ENCODE measurements at regions not wholly inside any gene's neighbourhood (a gene's known extent, or its start where the extent isn't known, plus 50 kb on each side); places are given as distances from the start of the nearest gene placed in this dataset.

GRCh38 chr10:118809357-118810220, 54.8 kb upstream of the CACUL1 start (continued):
- TF ChIP-seq ZBTB33 (IDR thresholded peaks at IDR 0.05; ENCODE audit: extremely low read depth, insufficient replicate concordance, low read length) (no peak), RAD21 (IDR thresholded peaks at IDR 0.05; ENCODE audit: low read depth) (no peak), JUND (IDR thresholded peaks at IDR 0.05) (no peak), POLR2AphosphoS5 (IDR thresholded peaks at IDR 0.05; ENCODE audit: low read depth, low read length) (no peak)

GRCh38 chr10:118810796-118811505, 56.2 kb upstream of the CACUL1 start:
- BruUV-seq (replicated peaks) = no TSS peak
- H3K4me1 ChIP-seq (ENCODE audit: control insufficient read depth in 1 of 2, insufficient read depth in 2 of 2, low read length in 2 of 2) = peaks cover 0 to 12% of the 10 kb centered on the region in 2 experiments; a peak in 2 of 4 replicates
- H2AFZ ChIP-seq (ENCODE audit: low read depth, low read length, poor library complexity, severe bottlenecking) = no peak overlapping the region
- ATAC-seq (no peak), DNase-seq (ENCODE audit: low read depth, low spot score) (no peak)
- no peak overlapping the region for H3K4me3 ChIP-seq (replicated peaks in 1 of 2; ENCODE audit: low read depth in 1 of 2, low read length in 2 of 2)
- no peaks in the 10 kb centered on the region for H3K9me3 ChIP-seq (ENCODE audit: control insufficient read depth in 1 of 2, insufficient read depth in 1 of 2, low read depth in 1 of 2, low read length in 2 of 2)
- no peaks in the 10 kb centered on the region for H3K79me2 ChIP-seq (ENCODE audit: insufficient read depth, low read length)
- RAD21 ChIA-PET (ENCODE audit: low non-redundant PET in 1 of 2, low total read pairs in 2 of 2, uncharacterized antibody in 2 of 2, unreplicated experiment in 2 of 2) = no interaction called here
- H3K27me3 ChIP-seq (ENCODE audit: insufficient read depth, low read length) = no peaks in the 10 kb centered on the region
- CTCF ChIA-PET = no interaction called here
- H4K20me1 ChIP-seq (ENCODE audit: insufficient read depth) = no peaks in the 10 kb centered on the region
- H3K9ac ChIP-seq (ENCODE audit: low read length) = no peak overlapping the region
- intact Hi-C loops (cut with micrococcal nuclease) = no loop called here
- H3K4me2 ChIP-seq (ENCODE audit: low read length) = no peak overlapping the region
- POLR2A ChIA-PET = no interaction called here
- H3K9me2 ChIP-seq (ENCODE audit: insufficient read depth) = no peaks in the 10 kb centered on the region
- TF ChIP-seq EZH2phosphoT487 (IDR thresholded peaks at IDR 0.05; ENCODE audit: borderline replicate concordance) (no peak), ZNF274 (IDR thresholded peaks at IDR 0.05; ENCODE audit: low read depth, low read length) (no peak), YY1 (IDR thresholded peaks at IDR 0.05; ENCODE audit: extremely low read depth, insufficient replicate concordance, low read depth, low read length) (no peak), POLR2AphosphoS5 (IDR thresholded peaks at IDR 0.05; ENCODE audit: low read depth, low read length) (no peak), CTCF (IDR thresholded peaks at IDR 0.05 in 2 of 3, conservative IDR thresholded peaks at IDR 0.05 in 1 of 3; ENCODE audit: borderline replicate concordance in 1 of 3, insufficient read depth in 1 of 3, low read depth in 2 of 3, low read length in 2 of 3) (no peak), ELF1 (IDR thresholded peaks at IDR 0.05; ENCODE audit: borderline replicate concordance, low read depth) (no peak), ZBTB33 (IDR thresholded peaks at IDR 0.05; ENCODE audit: extremely low read depth, insufficient replicate concordance, low read length) (no peak), CBX3 (IDR thresholded peaks at IDR 0.05; ENCODE audit: low read depth) (no peak), RAD21 (IDR thresholded peaks at IDR 0.05; ENCODE audit: low read depth) (no peak), MAX (IDR thresholded peaks at IDR 0.05) (no peak), SIN3A (IDR thresholded peaks at IDR 0.05; ENCODE audit: low read depth) (no peak), CEBPB (IDR thresholded peaks at IDR 0.05; ENCODE audit: low read depth) (no peak), JUND (IDR thresholded peaks at IDR 0.05) (no peak), SRF (IDR thresholded peaks at IDR 0.05; ENCODE audit: low read depth) (no peak), POLR2A (IDR thresholded peaks at IDR 0.05; ENCODE audit: borderline replicate concordance, extremely low read depth, insufficient read depth, insufficient read length) (no peak), EZH2 (IDR thresholded peaks at IDR 0.05) (no peak), ZFX (IDR thresholded peaks at IDR 0.05) (no peak)
- no peaks in the 10 kb centered on the region for H3K36me3 ChIP-seq (ENCODE audit: control insufficient read depth in 1 of 2, insufficient read depth in 2 of 2, low read length in 2 of 2)
- no peak overlapping the region for H3K27ac ChIP-seq (ENCODE audit: low read depth, low read length)

Data from HCT116 (cell line).